A673 (cell line): ENCODE measurements at regions not wholly inside any gene's neighbourhood (a gene's known extent, or its start where the extent isn't known, plus 50 kb on each side); places are given as distances from the start of the nearest gene placed in this dataset.

ENCODE experiments used
- BruUV-seq: library from RNA; stranded (reverse); fragments of 400-500 nt; replicated peaks from 2 replicates; lab custom pipeline; 2021; lab: Mats Ljungman, UMichigan
- CTCF ChIA-PET: fragments of 300-600 bp; sonication (Branson Sonifier 250); formaldehyde crosslinking; loops from one replicate; lab custom pipeline; 2022; ENCODE audit warnings: antibody characterized with exemption; lab: Charles Lee
- POLR2A ChIA-PET: fragments of 300-600 bp; sonication (Branson Sonifier 250); formaldehyde crosslinking; loops from one replicate; lab custom pipeline; 2022; ENCODE audit warnings: antibody characterized with exemption; ENCODE audit not compliant: low non-redundant PET; lab: Charles Lee
- DNase-seq: peaks from one replicate; pipeline ENCODE4 v3.0.0-alpha.2; 2015; ENCODE audit warnings: low spot score
- H3K27ac ChIP-seq: fragments of 200-600 bp; sonication (generic); 2 replicates; pipeline ENCODE4 v1.5.1; 2016; ENCODE audit warnings: mixed run types, low read depth, mild to moderate bottlenecking, mixed read lengths, antibody characterized with exemption, low read length; ENCODE audit not compliant: poor library complexity, severe bottlenecking
- H3K27me3 ChIP-seq: fragments of 200-600 bp; sonication (generic); replicated peaks from 2 replicates; pipeline ENCODE4 v1.6.1; 2017; ENCODE audit warnings: mixed run types, low read depth, mild to moderate bottlenecking, mixed read lengths, antibody characterized with exemption, low read length; ENCODE audit not compliant: insufficient read depth, poor library complexity
- H3K36me3 ChIP-seq: fragments of 200-600 bp; sonication (generic); 2 replicates; pipeline ENCODE4 v1.6.1; 2016; ENCODE audit warnings: mixed run types, mild to moderate bottlenecking, mixed read lengths, antibody characterized with exemption, low read length; ENCODE audit not compliant: insufficient read depth, poor library complexity, severe bottlenecking
- H3K4me1 ChIP-seq: fragments of 200-600 bp; sonication (generic); 2 replicates; pipeline ENCODE4 v1.6.1; 2017; ENCODE audit warnings: mixed run types, mild to moderate bottlenecking, mixed read lengths, antibody characterized with exemption, low read length; ENCODE audit not compliant: insufficient read depth, poor library complexity, severe bottlenecking
- H3K4me3 ChIP-seq: fragments of 200-600 bp; sonication (generic); 2 replicates; pipeline ENCODE4 v1.5.1; 2016; ENCODE audit warnings: low read depth, mixed run types, mild to moderate bottlenecking, mixed read lengths, low read length; ENCODE audit not compliant: poor library complexity, severe bottlenecking
- H3K9me3 ChIP-seq: fragments of 200-600 bp; sonication (generic); 2 replicates; pipeline ENCODE4 v1.6.1; 2016; ENCODE audit warnings: mixed run types, low read depth, mild to moderate bottlenecking, mixed read lengths, antibody characterized with exemption, low read length; ENCODE audit not compliant: poor library complexity, severe bottlenecking
- CTCF ChIP-seq: fragments of 300-800, 200-600 bp; sonication (generic); conservative IDR thresholded peaks from 2 replicates; pipeline ENCODE4 v1.5.1; 2017; ENCODE audit warnings: low read depth, mild to moderate bottlenecking, antibody characterized with exemption, low read length, moderate library complexity, mixed read lengths
- EZH2 ChIP-seq: fragments of 200-600 bp; sonication (generic); IDR thresholded peaks from 2 replicates; pipeline ENCODE4 v1.6.1; 2017; ENCODE audit warnings: borderline replicate concordance, low read depth, mild to moderate bottlenecking, mixed read lengths, antibody characterized with exemption, low read length; ENCODE audit not compliant: poor library complexity, severe bottlenecking
- intact Hi-C: fragments of 100-400 bp; cut with micrococcal nuclease; formaldehyde crosslinking; loops from one replicate; pipeline ENCODE4 v1.10.0; 2022; ENCODE audit not compliant: unreplicated experiment

GRCh38 chr12:30384976-30385375, 310.7 kb downstream of the IPO8 start:
- DNase-seq = no peak
- POLR2A ChIA-PET = no interaction called here
- H3K36me3 ChIP-seq = no peaks in the 10 kb centered on the region
- peaks cover 5% of the 10 kb centered on the region for H3K9me3 ChIP-seq
- intact Hi-C loops = no loop called here
- CTCF ChIA-PET = no interaction called here
- BruUV-seq = no TSS peak
- no peak overlapping the region for H3K27ac ChIP-seq
- TF ChIP-seq CTCF = no peak
- no peak for TF ChIP-seq EZH2
- no peaks in the 10 kb centered on the region for H3K27me3 ChIP-seq
- H3K4me1 ChIP-seq = no peaks in the 10 kb centered on the region
- H3K4me3 ChIP-seq = no peak overlapping the region

GRCh38 chr12:30378307-30378706, 317.4 kb downstream of the IPO8 start:
- intact Hi-C loops = no loop called here
- ChIA-PET CTCF (no interaction called here), POLR2A (no interaction called here)
- Histone ChIP-seq H3K4me1 (no peaks in the 10 kb centered on the region), H3K4me3 (no peak overlapping the region), H3K27me3 (no peaks in the 10 kb centered on the region), H3K9me3 (no peaks in the 10 kb centered on the region), H3K36me3 (no peaks in the 10 kb centered on the region), H3K27ac (no peak overlapping the region)
- no TSS peak for BruUV-seq
- TF ChIP-seq EZH2 (no peak), CTCF (no peak)
- DNase-seq = no peak

GRCh38 chr12:30364822-30365221, 330.8 kb downstream of the IPO8 start:
- Histone ChIP-seq H3K4me3 (no peak overlapping the region), H3K9me3 (no peaks in the 10 kb centered on the region), H3K4me1 (no peaks in the 10 kb centered on the region), H3K27ac (no peak overlapping the region), H3K36me3 (no peaks in the 10 kb centered on the region), H3K27me3 (no peaks in the 10 kb centered on the region)
- intact Hi-C loops = no loop called here
- ChIA-PET POLR2A (no interaction called here), CTCF (no interaction called here)
- no peak for TF ChIP-seq CTCF
- no peak for TF ChIP-seq EZH2
- no peak for DNase-seq
- no TSS peak for BruUV-seq
